ENCODE measurements at regions not wholly inside any gene's neighbourhood (a gene's known extent, or its start where the extent isn't known, plus 50 kb on each side); places are given as distances from the start of the nearest gene placed in this dataset.

DNA sequence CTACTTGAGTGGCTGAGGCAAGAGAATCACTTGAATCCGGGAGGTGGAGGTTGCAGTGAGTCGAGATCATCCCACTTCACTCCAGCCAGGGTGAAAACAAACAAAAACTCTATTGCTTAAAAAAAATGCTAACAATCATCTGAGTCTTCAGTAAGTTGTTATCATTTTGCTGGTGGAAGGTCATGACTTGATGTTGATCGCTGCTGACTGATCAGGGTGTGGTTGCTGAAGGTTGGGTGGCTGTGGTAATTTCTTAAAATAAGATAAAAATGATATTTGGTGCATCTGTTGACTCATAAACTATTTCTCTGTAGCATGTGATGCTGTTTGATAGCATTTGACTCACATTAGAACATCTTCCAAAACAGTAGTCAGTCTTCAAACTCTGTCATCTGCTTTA is 349.4 kb upstream of the PAPPA start:
- TF ChIP-seq CTCF (IDR thresholded peaks at IDR 0.05; ENCODE audit: low read depth, low read length) (no peak), EZH2phosphoT487 (IDR thresholded peaks at IDR 0.05; ENCODE audit: low read depth) (no peak)

All from OCI-LY3 (cell line).